ENCODE measurements at regions not wholly inside any gene's neighbourhood (a gene's known extent, or its start where the extent isn't known, plus 50 kb on each side); places are given as distances from the start of the nearest gene placed in this dataset.
"Not testable (repeated sequence)": the region's sequence is repeated elsewhere in the genome, so short reads cannot be mapped to it uniquely, and the experiment has no call there.

- DNase-seq (ENCODE audit: low spot score): no peak
Measured at GRCh38 chr22:22977479-22978200, 90.0 kb downstream of the IGLL5 start.

- no peak for DNase-seq (ENCODE audit: low spot score)
Measured at GRCh38 chr22:22978637-22979036, 91.0 kb downstream of the IGLL5 start.

- DNase-seq (ENCODE audit: low spot score): no peak
Measured at GRCh38 chr22:22979121-22979724, 91.1 kb upstream of the GNAZ start.

- DNase-seq (ENCODE audit: low spot score): no peak
Measured at GRCh38 chr22:22979954-22980353, 90.4 kb upstream of the GNAZ start.

GRCh38 chr22:22981670-22982571 is 88.4 kb upstream of the GNAZ start:
- DNase-seq (ENCODE audit: low spot score): no peak

GRCh38 chr22:22982616-22983015 is 87.7 kb upstream of the GNAZ start:
- no peak for DNase-seq (ENCODE audit: low spot score)

- DNase-seq (ENCODE audit: low spot score): no peak
Measured at GRCh38 chr22:22983123-22983522, 87.2 kb upstream of the GNAZ start.

- no peak for DNase-seq (ENCODE audit: low spot score)
Measured at GRCh38 chr22:22983816-22984215, 86.5 kb upstream of the GNAZ start.

- no peak for DNase-seq (ENCODE audit: low spot score)
Measured at GRCh38 chr22:22984967-22985366, 85.4 kb upstream of the GNAZ start.

GRCh38 chr22:22986008-22986407 is 84.3 kb upstream of the GNAZ start:
- DNase-seq (ENCODE audit: low spot score): no peak

- no peak for DNase-seq (ENCODE audit: low spot score)
Measured at GRCh38 chr22:22986640-22987039, 83.7 kb upstream of the GNAZ start.

- DNase-seq (ENCODE audit: low spot score): no peak
Measured at GRCh38 chr22:22988150-22988549, 82.2 kb upstream of the GNAZ start.

GRCh38 chr22:22988785-22989184 is 81.5 kb upstream of the GNAZ start:
- DNase-seq (ENCODE audit: low spot score): no peak

GRCh38 chr22:22989856-22990255 is 80.5 kb upstream of the GNAZ start:
- no peak for DNase-seq (ENCODE audit: low spot score)

- DNase-seq (ENCODE audit: low spot score): not testable (repeated sequence)
Measured at GRCh38 chr22:22990711-22991505, 79.4 kb upstream of the GNAZ start.

GRCh38 chr22:22992474-22992873 is 77.8 kb upstream of the GNAZ start:
- DNase-seq (ENCODE audit: low spot score): no peak

- no peak for DNase-seq (ENCODE audit: low spot score)
Measured at GRCh38 chr22:22993184-22993583, 77.1 kb upstream of the GNAZ start.

- no peak for DNase-seq (ENCODE audit: low spot score)
Measured at GRCh38 chr22:22995166-22995565, 75.2 kb upstream of the GNAZ start.

GRCh38 chr22:22996511-22997261 is 73.6 kb upstream of the GNAZ start:
- DNase-seq (ENCODE audit: low spot score): no peak

- no peak for DNase-seq (ENCODE audit: low spot score)
Measured at GRCh38 chr22:22997262-22997898, 72.9 kb upstream of the GNAZ start.

GRCh38 chr22:22997988-22998387 is 72.3 kb upstream of the GNAZ start:
- no peak for DNase-seq (ENCODE audit: low spot score)

Measured in mucosa of gallbladder (tissue), 1 donor.